ENCODE measurements at regions not wholly inside any gene's neighbourhood (a gene's known extent, or its start where the extent isn't known, plus 50 kb on each side); places are given as distances from the start of the nearest gene placed in this dataset.

DNA sequence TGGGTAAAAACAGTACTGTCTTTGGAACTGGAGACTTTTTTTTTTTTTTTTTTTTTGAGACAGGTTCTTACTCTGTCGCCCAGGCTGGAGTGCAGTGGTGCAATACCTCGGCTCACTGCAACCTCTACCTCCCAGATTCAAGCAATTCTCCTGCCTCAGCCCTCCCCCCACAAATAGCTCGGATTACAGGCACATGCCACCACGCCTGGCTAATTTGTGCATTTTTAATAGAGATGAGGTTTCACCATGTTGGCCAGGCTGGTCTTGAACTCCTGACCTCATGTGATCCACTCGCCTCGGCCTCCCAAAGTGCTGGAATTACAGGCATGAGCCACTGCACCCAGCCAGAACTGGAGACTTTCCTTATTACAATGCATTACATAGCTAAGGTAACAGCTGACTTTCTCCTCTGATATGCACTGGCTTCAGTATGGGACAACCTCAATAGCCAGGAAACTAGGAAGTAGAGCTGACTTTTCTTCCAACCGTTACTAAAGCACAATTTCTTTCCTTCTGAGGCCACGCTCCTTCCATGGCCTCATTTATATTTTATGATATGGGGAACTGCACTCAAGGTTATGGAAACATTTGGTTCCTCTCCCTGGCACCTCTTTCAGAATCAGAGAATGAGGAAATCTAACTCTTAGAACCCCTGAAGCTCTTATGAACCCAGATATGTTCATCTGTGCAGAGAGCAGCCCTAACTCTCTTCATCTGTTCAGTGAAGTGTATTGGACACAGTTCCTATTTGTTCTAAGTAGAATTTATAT, 53.5 kb upstream of the FAM9B start:
- no peak for DNase-seq

DNA sequence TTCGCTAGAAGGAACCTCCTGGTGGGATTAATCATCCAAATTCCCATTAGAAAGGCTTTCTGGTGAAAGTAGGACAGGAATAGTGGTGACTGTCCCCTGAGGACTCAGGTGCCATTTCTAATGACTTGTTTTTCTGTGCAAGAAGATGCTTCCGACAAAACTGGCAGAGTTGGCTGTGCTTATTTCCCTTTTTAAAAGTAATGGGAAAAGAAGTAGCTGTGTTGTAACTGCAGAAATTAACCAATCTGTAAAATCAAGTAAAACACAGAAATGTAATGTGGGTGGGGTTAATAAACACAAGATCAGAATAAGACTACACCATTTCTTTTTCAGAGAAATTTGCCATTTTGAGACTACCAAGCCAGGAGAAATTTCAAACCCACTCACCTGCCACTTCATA, 55.0 kb upstream of the FAM9B start:
- DNase-seq: no peak

DNA sequence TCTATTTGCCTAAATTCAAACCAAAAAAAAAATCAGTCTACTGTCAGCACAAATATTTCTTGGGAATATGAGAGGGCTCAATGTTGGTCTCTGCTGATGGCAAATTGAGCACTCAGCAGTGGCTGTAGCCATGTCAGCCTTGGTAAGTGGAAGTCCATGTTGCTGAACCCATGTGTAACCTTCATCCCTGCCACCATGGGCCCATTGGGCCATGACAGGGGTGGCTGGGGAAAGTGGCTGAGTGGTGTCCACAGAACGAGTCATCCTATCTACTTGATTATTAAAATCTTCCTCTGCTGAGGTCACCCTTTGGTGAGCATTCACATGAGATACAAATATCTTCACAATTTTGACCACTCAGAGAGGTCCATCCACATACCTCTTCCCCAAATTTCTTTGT, 56.8 kb upstream of the FAM9B start:
- DNase-seq: no peak

DNA sequence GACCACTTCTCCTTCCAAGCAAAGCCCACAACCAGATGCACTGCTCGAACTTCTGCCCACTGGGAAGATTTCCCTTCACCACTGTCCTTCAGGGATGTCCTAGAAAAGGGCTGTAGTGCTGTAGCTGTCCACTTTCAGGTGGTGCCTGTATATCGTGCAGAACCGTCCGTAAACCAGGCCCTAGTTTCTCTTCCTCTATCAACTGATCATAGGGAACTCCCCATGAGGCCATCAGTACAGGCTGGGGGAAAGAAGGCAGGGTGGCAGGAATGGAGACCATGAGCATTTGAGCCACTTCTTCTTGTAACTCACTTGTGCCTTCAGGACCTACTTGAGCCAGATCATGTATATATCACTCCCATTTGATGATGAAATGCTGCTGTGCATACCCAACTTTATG, 57.3 kb upstream of the FAM9B start:
- no peak for DNase-seq

DNA sequence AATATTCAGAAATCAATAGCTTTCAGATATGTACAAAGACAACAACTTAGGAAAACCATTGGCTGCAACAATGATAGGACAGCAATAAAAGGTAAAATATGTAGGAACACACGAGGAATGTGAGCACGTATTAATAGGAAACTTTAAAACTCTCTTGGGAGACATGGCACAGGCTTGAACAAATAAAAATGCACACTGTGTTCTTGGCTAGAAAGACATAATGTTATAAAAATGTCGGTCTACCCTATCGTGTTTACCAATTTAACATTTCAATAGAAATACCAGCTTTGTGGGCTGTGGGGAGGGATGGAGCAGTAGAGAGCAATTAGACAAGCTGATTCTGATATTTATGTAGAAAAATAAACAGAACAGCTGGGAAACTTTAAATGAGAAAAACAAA, 69.0 kb upstream of the FAM9B start:
- no peak for DNase-seq

DNA sequence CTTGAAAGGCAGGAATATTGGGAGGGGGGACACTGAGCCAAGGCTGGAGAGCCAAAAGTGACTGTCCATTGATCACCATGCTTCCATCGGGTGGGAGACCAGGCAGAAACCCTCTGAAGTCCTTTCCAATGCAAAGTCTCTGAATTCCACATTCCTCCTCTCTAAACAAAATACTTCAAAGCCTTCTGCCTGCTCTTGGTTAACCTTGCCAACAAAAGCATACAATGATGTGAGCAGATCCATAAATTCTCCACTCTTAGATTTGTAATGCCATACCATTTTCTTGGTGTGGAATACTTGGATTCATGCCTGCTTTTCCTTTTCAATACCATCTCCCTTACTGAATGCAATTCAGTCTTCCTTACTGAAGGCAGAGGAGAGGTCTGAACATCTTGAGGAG, 74.1 kb upstream of the FAM9B start:
- no peak for DNase-seq

DNA sequence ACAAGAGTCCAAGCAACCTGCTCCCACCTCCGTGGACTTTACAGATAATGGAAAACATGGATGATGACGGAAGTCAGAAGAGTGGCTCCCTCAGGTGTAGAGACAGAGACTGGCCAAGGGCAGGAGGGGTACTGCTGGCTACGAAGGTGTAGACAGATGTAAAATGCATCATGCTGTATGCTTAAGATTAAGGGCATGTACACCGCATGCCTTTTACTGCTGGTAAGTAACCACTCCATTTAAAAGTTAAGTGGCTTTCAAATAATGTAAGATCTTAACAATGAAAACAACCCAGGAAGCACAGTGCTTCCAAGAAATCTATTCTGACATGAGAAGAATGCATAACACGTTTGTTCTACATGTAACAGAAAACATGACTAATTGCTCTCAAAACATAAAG, 76.9 kb upstream of the FAM9B start:
- DNase-seq: no peak

DNA sequence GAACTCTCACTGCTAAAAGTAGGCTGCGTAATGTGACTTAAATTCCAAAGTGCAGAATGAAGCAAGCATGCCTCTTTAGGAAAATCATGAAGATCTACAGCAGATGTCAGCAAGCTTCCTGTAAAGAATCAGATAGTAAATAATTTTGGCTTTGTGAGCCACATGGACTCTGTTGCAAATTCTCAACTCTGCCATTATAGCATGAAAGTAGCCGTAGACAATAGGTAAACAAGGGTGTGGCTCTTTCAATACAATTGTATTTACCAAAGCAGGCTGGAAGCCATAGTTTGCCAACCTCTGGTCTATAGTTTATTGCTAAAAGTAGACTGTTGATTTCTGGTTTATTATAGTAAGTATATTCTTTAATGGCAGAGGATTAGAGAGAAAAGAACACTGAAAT, 80.3 kb upstream of the FAM9B start:
- no peak for DNase-seq

DNA sequence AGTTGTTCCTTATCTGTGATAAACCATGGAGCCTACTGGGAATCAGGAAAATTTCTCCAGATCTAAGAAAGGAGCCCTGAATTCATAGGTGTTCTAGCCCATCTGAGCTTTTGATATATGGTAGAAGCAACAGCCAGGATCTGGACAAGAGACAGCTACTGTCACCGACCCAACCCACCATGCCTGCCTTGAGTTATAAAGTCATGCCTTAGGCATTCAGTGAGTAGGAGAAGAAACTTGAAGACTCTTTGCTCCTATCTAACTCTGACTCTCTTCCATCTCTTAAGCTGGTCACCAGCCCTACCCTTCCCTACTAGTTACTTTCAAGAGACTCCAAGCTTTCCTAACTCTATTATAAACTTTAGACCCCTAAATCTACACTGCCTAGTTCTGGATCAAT, 83.9 kb upstream of the FAM9B start:
- DNase-seq: no peak

DNA sequence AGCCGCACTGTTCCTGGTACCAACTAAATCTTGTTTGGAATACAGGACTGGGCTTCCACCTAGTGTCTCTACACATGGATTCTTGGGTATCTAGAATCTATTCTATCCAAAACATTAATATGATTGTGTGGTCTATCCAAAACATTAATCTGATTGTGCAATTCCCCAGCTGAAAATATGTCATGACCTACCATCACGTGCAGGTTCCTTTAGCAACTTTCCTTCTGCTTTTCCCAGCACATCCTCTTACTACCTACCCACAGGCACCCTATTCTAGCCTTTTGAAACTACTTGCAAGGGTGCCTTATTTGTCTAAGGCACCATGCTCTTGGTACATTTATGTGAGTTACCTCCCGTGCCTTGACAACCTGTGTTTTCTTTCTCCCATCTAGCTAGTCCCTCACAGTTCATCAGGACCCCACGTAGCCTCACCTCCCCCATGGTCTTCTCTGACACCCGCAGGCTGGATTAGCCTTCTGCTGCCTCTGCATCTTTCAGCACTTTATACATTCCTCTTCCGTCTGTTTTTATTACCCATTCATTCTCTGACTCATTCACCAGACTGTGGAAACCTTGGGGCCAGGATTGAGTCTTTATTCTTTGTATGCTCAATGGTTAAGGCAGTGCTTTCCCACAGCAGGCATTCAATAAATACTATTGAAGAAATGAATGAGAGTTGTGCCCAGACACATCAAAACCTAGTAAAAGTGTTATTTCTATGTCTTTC, 88.8 kb upstream of the FAM9B start:
- no peak for DNase-seq

DNA sequence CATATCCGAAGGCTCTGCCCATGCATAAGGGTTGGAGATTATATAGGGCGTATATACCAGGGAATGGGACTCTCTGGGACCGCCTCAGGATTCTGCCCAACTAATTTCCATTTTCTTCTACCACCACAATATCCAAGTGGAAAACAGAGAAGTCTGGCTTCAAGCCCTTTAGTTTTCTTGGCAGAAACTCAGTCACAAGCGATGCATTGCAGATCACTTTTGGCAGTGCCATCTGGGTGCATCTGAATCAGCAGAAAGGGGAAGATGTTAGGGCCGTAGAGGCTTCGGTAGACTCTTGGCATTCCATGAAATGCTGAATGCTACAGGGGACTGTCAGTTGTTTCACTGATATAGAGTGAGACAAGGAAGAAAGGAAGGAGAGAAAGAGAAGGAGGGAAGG, 94.1 kb upstream of the FAM9B start:
- DNase-seq: no peak

DNA sequence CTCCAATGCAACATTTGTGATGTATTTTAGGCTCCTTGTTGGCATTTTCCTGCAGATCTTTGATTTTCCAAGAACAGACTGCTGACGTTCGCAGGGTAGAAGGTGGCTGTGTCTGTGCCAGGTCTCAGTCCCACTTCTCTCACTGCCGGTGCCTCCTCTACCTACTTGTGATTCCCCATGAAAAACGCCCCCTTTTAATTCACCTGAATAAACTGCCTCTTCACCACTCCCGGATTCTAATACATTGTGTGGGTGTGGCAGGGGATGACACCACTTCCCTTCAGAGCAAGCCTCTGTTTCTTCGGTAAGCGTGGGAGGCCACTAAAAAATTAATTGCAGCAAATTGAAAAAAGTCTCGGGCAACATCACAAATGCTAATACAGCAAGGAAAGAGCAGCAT, 96.1 kb upstream of the FAM9B start:
- no peak for DNase-seq

DNA sequence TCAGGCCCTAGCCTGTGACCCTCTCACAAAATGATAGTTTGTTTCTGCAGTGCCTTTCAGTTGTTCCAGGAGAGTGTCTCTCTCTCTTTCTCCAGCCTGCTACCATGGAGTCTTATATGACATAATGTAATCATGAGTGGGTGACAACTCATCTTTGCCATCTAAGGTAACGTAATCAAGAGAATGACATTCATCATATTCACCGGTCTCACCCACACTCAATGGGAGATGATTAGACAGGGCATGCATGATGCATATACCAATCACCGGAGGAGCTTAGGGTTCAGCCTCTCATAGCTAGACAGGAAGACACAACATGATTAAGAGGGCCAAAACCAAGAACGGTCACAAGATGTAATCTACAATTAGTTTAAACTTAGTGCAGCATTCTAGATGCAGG, 97.1 kb upstream of the FAM9B start:
- peak; percentile 23 for DNase-seq

DNA sequence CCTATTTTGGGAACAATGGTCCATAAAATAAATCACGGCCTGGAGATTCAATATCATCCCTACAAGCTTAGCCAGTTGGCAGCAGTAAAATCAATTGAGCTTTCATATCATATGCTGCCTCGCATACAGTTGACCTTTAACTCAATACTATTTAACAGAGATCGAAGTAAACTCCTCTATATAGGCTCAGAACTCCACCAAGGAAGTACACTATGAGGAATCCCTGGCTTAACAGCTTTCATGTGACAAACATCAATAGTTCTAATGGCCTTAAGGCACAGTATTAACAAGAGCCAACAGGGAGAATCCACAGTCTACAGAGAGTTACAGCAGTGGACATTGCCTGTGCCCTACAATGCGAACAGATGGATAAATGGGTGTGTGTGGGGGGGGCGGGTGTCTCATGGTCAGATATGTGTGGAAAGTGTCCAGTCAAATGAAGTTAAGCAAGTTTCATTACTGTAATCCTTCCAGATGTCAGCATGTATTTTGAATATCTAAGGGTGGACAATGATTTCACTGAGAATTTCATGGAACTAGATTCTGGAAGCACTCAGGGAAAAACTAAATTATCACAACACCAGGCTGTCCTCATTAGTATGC, 98.2 kb upstream of the FAM9B start:
- DNase-seq: no peak

DNA sequence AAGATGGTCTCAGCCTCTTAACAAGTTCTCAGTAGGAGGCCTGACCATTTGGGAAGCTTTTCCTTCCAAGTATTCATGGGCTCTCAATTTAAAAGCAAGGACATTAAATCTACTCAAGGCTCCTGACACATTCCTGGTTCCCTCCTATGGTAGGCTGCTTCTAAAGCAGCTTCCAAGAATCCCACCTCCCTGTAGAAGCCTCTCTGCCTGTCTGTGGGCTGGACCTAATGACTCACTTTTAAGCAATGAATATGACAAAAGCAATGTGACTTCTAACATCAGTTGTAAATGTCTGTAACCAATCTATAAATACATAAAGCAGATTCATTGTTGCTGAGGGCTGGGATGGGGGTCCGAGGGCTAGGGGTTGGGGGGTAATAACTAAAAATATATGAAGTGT, 99.5 kb upstream of the FAM9B start:
- no peak for DNase-seq

DNA sequence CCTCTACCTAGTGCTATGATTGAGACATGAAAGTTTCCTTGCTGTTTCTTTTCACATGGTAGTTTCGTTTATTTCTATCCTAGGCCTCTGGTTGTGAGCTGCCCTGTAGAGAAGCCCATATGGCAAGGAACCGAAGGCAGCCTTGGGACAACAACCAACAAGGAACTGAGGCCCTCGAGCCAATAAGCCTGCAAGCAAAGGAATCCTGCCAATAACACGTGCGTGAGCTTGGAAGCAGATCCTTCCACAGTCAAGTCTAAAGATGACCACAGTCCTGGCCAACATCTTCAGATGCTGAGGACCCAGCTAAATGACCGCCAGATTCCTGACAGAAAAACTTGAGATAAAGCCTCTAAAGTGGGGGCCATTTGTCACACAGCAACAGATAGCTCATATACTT, 100.4 kb upstream of the FAM9B start:
- DNase-seq: no peak

DNA sequence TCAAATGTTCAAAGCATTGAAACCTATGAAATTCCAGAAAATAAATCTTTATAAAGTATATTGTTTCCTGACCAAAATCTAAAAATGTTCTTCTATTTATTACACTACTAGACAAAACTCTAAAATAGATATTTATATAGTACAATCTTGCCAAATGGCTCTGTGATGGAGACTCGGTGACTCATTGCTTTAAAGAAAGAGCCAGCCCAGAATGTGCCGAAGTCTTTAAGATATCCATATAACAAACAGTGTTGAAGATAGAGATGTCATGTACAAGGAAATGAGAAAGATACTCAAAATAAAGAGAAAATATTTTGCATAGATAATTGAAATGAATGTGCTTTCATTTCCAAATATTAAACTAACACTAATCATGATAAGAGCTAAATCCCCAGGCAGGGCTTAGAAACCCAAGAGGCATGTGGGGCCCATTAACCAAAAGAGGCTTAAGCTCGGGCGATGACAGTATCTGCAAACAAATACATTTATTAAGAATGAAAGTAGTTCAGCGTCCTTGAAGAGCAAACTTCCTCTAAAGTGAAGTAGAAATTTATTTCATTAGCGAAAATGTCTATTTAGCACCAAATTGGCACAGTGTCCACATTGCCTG, 102.1 kb upstream of the FAM9B start:
- no peak for DNase-seq

DNA sequence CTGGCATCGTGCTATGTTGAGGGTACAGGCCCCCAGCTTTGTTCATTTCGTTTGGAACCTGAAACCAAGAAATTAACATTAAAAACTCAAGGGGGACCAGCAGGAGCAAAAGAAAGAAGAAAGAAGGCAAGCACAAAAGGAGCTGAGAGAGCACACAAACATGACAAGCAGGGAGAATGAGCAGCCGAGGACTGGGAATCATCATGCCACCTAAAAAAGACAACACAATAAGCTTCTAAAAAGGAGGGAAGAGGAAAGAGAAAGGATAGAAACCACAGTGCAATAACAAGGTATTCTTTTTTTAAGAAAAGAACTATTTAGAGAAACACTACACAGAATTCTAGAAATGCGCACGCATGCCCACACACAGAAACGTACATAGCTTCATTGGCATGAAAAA, 103.2 kb upstream of the FAM9B start:
- no peak for DNase-seq

DNA sequence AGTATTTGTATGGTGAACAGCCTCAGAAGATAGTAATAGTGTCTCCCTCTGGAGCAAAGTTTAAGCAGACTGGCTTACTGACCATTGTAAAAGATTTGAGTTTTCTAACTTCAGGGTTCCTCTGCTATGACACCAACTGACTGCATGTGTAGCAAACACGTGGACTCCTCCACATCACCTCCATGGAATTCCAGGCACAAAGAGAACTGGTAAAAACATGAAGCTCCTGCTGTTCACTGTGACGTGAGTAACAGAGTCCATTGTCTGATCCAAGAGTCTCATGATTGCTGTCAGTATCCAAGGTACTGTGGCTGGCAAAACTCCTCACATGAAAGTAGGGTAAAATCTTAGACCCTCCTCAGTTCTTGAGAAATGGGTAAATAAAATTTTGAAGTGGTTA, 107.6 kb upstream of the FAM9B start:
- DNase-seq: no peak

DNA sequence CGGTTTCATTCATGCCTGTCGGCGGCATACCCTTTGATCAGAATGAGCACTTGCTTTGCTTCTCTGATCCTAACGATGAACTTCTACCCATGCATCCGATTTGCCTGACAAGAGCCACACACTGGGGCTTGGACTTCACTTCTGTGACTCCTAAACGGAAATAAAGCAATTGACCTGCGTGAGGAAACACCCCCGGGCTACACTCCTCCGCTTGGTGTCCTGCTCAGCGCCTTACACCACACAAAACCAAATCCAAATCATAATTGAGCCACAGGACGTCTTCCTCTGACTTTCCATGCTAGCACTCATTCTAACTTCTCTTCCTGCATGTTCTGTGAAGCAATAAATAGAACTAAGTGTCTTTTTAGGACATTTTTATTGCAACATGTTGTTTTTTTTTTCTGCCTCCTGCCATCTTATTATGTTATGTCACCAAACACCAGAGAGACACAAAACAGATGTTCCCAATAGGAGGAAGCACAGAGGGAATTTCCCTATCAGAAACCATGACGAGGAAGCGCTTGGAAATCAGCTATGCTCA, 110.8 kb upstream of the FAM9B start:
- DNase-seq: no peak

DNA sequence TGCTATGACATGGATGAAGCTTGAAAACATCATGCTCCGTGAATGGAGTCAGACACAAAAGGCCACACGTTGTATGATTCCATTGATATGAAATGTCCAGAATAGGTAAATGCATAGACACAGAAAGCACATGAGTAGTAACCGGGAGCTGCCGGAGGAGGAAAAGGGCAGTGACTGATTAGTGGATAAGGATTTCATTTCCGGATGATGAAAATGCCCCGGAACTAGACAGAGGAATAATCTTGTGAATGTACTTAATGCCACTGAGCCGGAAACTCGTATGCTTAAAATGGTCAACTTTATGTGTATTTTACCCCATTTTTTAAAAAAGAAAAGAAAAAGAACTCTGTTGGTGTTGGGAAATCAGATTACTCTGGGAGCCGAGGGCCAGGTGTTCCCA, 112.7 kb upstream of the FAM9B start:
- DNase-seq: no peak

DNA sequence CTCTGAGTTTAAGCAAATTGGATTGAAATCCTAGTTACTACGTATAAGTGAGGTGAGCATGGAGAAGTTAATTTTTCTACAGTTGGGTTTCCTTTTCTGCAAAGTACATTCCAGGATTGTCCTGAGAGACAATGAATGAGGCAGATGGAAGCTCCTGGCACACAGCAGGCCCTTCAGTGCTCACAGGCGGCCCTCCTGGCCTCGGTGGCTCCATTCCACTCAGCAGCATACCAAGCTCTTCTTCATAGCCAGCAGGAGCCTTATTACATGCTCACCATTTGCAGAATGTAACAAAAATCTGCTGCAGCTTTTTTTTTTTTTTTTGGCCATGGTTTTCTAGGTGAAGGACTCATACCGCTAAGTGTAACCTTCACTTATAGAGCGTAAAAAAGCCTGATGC, 113.2 kb upstream of the FAM9B start:
- DNase-seq: no peak

DNA sequence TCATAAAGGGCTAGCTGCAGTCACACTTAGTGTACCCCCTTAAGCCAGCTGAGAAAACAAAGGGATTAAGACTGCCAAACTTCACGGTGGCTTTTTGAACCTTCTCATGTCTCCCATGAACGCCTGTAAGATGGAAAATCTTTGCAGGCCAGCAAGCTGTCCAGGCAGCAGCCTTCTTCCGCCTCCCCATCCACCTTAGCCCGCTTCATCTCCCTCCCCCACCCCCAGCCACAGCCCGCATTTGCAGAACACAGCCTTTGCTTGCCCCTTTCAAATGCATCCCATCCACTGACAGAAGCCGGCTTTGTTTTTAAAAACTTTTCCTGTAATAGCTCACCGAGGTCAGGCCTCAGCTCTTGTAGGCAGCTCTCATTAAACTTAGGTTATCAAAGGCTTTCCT, 113.8 kb upstream of the FAM9B start:
- no peak for DNase-seq
